ENCODE measurements at regions not wholly inside any gene's neighbourhood (a gene's known extent, or its start where the extent isn't known, plus 50 kb on each side); places are given as distances from the start of the nearest gene placed in this dataset.

GRCh38 chr11:10358696-10359095, 53.8 kb downstream of the ADM start:
- DNase-seq (ENCODE audit: low read depth, low spot score), result no peak

GRCh38 chr11:10359171-10359570, 54.3 kb downstream of the ADM start:
- no peak for DNase-seq (ENCODE audit: low read depth, low spot score)

- DNase-seq (ENCODE audit: low read depth, low spot score), result no peak
Observed at GRCh38 chr11:10360835-10361234, 56.0 kb downstream of the ADM start.

- no peak for DNase-seq (ENCODE audit: low read depth, low spot score)
Observed at GRCh38 chr11:10365045-10365444, 60.2 kb downstream of the ADM start.

GRCh38 chr11:10366568-10367331, 61.9 kb downstream of the ADM start:
- peak; percentile 95 for DNase-seq (ENCODE audit: low read depth, low spot score)

- DNase-seq (ENCODE audit: low read depth, low spot score), result no peak
Observed at GRCh38 chr11:10371926-10372641, 67.2 kb downstream of the ADM start.

- no peak for DNase-seq (ENCODE audit: low read depth, low spot score)
Observed at GRCh38 chr11:10373340-10373739, 68.5 kb downstream of the ADM start.

- no peak for DNase-seq (ENCODE audit: low read depth, low spot score)
Observed at GRCh38 chr11:10373929-10374328, 69.1 kb downstream of the ADM start.

- no peak for DNase-seq (ENCODE audit: low read depth, low spot score)
Observed at GRCh38 chr11:10374386-10374785, 69.5 kb downstream of the ADM start.

GRCh38 chr11:10375280-10375971, 70.6 kb downstream of the ADM start:
- no peak for DNase-seq (ENCODE audit: low read depth, low spot score)

GRCh38 chr11:10376061-10376460, 71.2 kb downstream of the ADM start:
- no peak for DNase-seq (ENCODE audit: low read depth, low spot score)

GRCh38 chr11:10377183-10377582, 72.3 kb downstream of the ADM start:
- DNase-seq (ENCODE audit: low read depth, low spot score), result no peak

GRCh38 chr11:10378362-10378761, 73.5 kb downstream of the ADM start:
- no peak for DNase-seq (ENCODE audit: low read depth, low spot score)

- DNase-seq (ENCODE audit: low read depth, low spot score), result no peak
Observed at GRCh38 chr11:10379022-10379421, 74.1 kb downstream of the ADM start.

- no peak for DNase-seq (ENCODE audit: low read depth, low spot score)
Observed at GRCh38 chr11:10379426-10379825, 74.6 kb downstream of the ADM start.

GRCh38 chr11:10379871-10380568, 75.0 kb upstream of the AMPD3 start:
- no peak for DNase-seq (ENCODE audit: low read depth, low spot score)

- no peak for DNase-seq (ENCODE audit: low read depth, low spot score)
Observed at GRCh38 chr11:10380921-10381320, 74.1 kb upstream of the AMPD3 start.

GRCh38 chr11:10381736-10382135, 73.3 kb upstream of the AMPD3 start:
- DNase-seq (ENCODE audit: low read depth, low spot score), result no peak

GRCh38 chr11:10382518-10382917, 72.5 kb upstream of the AMPD3 start:
- no peak for DNase-seq (ENCODE audit: low read depth, low spot score)

GRCh38 chr11:10385696-10386095, 69.4 kb upstream of the AMPD3 start:
- no peak for DNase-seq (ENCODE audit: low read depth, low spot score)

- DNase-seq (ENCODE audit: low read depth, low spot score), result no peak
Observed at GRCh38 chr11:10386361-10386760, 68.7 kb upstream of the AMPD3 start.

GRCh38 chr11:10386861-10387205, 68.2 kb upstream of the AMPD3 start:
- DNase-seq (ENCODE audit: low read depth, low spot score), result no peak
